Panc1 (cell line): ENCODE measurements at regions not wholly inside any gene's neighbourhood (a gene's known extent, or its start where the extent isn't known, plus 50 kb on each side); places are given as distances from the start of the nearest gene placed in this dataset.

ENCODE experiments used
- ATAC-seq: fragments of 200-7000 bp; cut with Tn5 transposase; 2 replicates; pipeline ENCODE4 v1.9.1; 2020; ENCODE audit warnings: mild to moderate bottlenecking, moderate library complexity
- BruUV-seq: library from RNA; stranded (reverse); fragments of 400-500 nt; replicated peaks from 2 replicates; lab custom pipeline; 2021; lab: Mats Ljungman, UMichigan
- CTCF ChIA-PET: fragments of 300-600 bp; sonication (Branson Sonifier 250); formaldehyde crosslinking; loops from one replicate; lab custom pipeline; 2022; ENCODE audit warnings: antibody characterized with exemption; lab: Charles Lee
- POLR2A ChIA-PET: fragments of 300-600 bp; sonication (Branson Sonifier 250); formaldehyde crosslinking; loops from one replicate; lab custom pipeline; 2022; ENCODE audit warnings: antibody characterized with exemption; lab: Charles Lee
- DNase-seq: peaks from one replicate; pipeline ENCODE4 v3.0.0-alpha.2; 2010; ENCODE audit warnings: low read depth, low spot score
- H3K27ac ChIP-seq: 2 replicates; pipeline ENCODE4 v1.5.1; 2011; ENCODE audit warnings: mild to moderate bottlenecking, low read length, inconsistent platforms
- H3K27me3 ChIP-seq: fragments of 200-500 bp; sonication (Bioruptor generic); 2 replicates; pipeline ENCODE4 v1.6.0; 2014; ENCODE audit warnings: low read length, inconsistent platforms; ENCODE audit not compliant: control insufficient read depth, insufficient read depth
- H3K36me3 ChIP-seq: fragments of 200-500 bp; sonication (Bioruptor generic); 2 replicates; pipeline ENCODE4 v1.5.1; 2014; ENCODE audit warnings: inconsistent platforms, mild to moderate bottlenecking, low read length, moderate library complexity; ENCODE audit not compliant: control insufficient read depth, insufficient read depth
- H3K4me1 ChIP-seq: 2 replicates; pipeline ENCODE4 v1.5.1; 2011; ENCODE audit warnings: inconsistent platforms, mild to moderate bottlenecking, low read length, moderate library complexity; ENCODE audit not compliant: control insufficient read depth, insufficient read depth
- H3K4me3 ChIP-seq, 2 experiments: 2 replicates each; pipeline ENCODE4 v1.5.1; 2011 to 2012; ENCODE audit warnings: low read depth in 2 of 2, low read length in 2 of 2, mild to moderate bottlenecking in 2 of 2, inconsistent platforms in 1 of 2, moderate library complexity in 1 of 2
- H3K9me3 ChIP-seq: fragments of 200-500 bp; sonication (Bioruptor generic); 2 replicates; pipeline ENCODE4 v1.5.1; 2014; ENCODE audit warnings: low read depth, mild to moderate bottlenecking, inconsistent platforms, low read length, moderate library complexity; ENCODE audit not compliant: control insufficient read depth, insufficient read depth
- POLR2AphosphoS5 ChIP-seq: IDR thresholded peaks from 2 replicates; pipeline ENCODE4 v1.6.1; 2012; ENCODE audit warnings: mild to moderate bottlenecking, low read depth, low read length, moderate library complexity
- SIN3A ChIP-seq: IDR thresholded peaks from 2 replicates; pipeline ENCODE4 v1.6.1; 2012; ENCODE audit warnings: low read depth, mild to moderate bottlenecking, low read length, moderate library complexity, borderline replicate concordance; ENCODE audit not compliant: insufficient read depth
- TCF7L2 ChIP-seq: IDR thresholded peaks from 2 replicates; pipeline ENCODE4 v1.6.1; 2011; ENCODE audit warnings: mild to moderate bottlenecking, low read depth, low read length, inconsistent platforms
- in situ Hi-C: cut with HindIII; loops from 2 replicates; pipeline ENCODE4 v1.10.0; 2016; ENCODE audit warnings: low sequenced_read_pairs, low pct_unique_long_range_greater_than_20kb
- intact Hi-C: fragments of 100-400 bp; cut with micrococcal nuclease; formaldehyde crosslinking; loops from one replicate; pipeline ENCODE4 v1.10.0; 2022; ENCODE audit not compliant: unreplicated experiment
- TF ChIP-seq, protein P1 (sequence below), 2 experiments: IDR thresholded peaks; 2 replicates each; pipeline ENCODE4 v1.6.1; 2011 to 2012; ENCODE audit warnings: low read depth in 2 of 2, control low read depth in 1 of 2, low read length in 1 of 2, mild to moderate bottlenecking in 1 of 2, moderate library complexity in 1 of 2; ENCODE audit not compliant: insufficient read depth in 1 of 2
- TF ChIP-seq, protein P2 (sequence below): fragments of 450-650 bp; IDR thresholded peaks from 2 replicates; pipeline ENCODE4 v1.5.1; 2017; ENCODE audit warnings: mild to moderate bottlenecking

- Histone ChIP-seq H3K27me3 (0 out of 2 replicates have a peak, but pooled peaks cover 2% of the 10 kb centered on the region), H3K4me3 (no peak overlapping the region), H3K9me3 (no peaks in the 10 kb centered on the region), H3K27ac (no peak overlapping the region), H3K4me1 (no peaks in the 10 kb centered on the region), H3K36me3 (no peaks in the 10 kb centered on the region)
- no TSS peak for BruUV-seq
- no peak for ATAC-seq
- no peak for TF ChIP-seq SIN3A
- TF ChIP-seq POLR2AphosphoS5 = no peak
- TF ChIP-seq, protein P1, sequence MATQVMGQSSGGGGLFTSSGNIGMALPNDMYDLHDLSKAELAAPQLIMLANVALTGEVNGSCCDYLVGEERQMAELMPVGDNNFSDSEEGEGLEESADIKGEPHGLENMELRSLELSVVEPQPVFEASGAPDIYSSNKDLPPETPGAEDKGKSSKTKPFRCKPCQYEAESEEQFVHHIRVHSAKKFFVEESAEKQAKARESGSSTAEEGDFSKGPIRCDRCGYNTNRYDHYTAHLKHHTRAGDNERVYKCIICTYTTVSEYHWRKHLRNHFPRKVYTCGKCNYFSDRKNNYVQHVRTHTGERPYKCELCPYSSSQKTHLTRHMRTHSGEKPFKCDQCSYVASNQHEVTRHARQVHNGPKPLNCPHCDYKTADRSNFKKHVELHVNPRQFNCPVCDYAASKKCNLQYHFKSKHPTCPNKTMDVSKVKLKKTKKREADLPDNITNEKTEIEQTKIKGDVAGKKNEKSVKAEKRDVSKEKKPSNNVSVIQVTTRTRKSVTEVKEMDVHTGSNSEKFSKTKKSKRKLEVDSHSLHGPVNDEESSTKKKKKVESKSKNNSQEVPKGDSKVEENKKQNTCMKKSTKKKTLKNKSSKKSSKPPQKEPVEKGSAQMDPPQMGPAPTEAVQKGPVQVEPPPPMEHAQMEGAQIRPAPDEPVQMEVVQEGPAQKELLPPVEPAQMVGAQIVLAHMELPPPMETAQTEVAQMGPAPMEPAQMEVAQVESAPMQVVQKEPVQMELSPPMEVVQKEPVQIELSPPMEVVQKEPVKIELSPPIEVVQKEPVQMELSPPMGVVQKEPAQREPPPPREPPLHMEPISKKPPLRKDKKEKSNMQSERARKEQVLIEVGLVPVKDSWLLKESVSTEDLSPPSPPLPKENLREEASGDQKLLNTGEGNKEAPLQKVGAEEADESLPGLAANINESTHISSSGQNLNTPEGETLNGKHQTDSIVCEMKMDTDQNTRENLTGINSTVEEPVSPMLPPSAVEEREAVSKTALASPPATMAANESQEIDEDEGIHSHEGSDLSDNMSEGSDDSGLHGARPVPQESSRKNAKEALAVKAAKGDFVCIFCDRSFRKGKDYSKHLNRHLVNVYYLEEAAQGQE (IDR thresholded peaks at IDR 0.05; ENCODE audit: insufficient read depth in 1 of 2, low read depth in 2 of 2, low read length in 1 of 2) = no peak
- TF ChIP-seq TCF7L2 = no peak
- TF ChIP-seq, protein P2, sequence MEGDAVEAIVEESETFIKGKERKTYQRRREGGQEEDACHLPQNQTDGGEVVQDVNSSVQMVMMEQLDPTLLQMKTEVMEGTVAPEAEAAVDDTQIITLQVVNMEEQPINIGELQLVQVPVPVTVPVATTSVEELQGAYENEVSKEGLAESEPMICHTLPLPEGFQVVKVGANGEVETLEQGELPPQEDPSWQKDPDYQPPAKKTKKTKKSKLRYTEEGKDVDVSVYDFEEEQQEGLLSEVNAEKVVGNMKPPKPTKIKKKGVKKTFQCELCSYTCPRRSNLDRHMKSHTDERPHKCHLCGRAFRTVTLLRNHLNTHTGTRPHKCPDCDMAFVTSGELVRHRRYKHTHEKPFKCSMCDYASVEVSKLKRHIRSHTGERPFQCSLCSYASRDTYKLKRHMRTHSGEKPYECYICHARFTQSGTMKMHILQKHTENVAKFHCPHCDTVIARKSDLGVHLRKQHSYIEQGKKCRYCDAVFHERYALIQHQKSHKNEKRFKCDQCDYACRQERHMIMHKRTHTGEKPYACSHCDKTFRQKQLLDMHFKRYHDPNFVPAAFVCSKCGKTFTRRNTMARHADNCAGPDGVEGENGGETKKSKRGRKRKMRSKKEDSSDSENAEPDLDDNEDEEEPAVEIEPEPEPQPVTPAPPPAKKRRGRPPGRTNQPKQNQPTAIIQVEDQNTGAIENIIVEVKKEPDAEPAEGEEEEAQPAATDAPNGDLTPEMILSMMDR = no peak
- in situ Hi-C loops (no loop called here), intact Hi-C loops (no loop called here)
- POLR2A ChIA-PET = no interaction called here
- CTCF ChIA-PET = no interaction called here
- DNase-seq = no peak
These were observed 72.4 kb downstream of the IL21 start for GRCh38 chr4:122548452-122548851.

GRCh38 chr4:122542411-122543236, 78.2 kb downstream of the IL21 start:
- intact Hi-C loops (no loop called here), in situ Hi-C loops (no loop called here)
- no TSS peak for BruUV-seq
- ChIA-PET POLR2A (no interaction called here), CTCF (no interaction called here)
- Histone ChIP-seq H3K27ac (no peak overlapping the region), H3K4me3 (no peak overlapping the region), H3K27me3 (no peaks in the 10 kb centered on the region), H3K36me3 (no peaks in the 10 kb centered on the region), H3K4me1 (no peaks in the 10 kb centered on the region), H3K9me3 (no peaks in the 10 kb centered on the region)
- ATAC-seq (no peak), DNase-seq (no peak)
- TF ChIP-seq SIN3A = no peak
- TF ChIP-seq, protein P1 (IDR thresholded peaks at IDR 0.05; ENCODE audit: insufficient read depth in 1 of 2, low read depth in 2 of 2, low read length in 1 of 2) = no peak
- no peak for TF ChIP-seq TCF7L2
- TF ChIP-seq POLR2AphosphoS5 = no peak
- TF ChIP-seq, protein P2 = no peak
